Psoas muscle (tissue), 7 donors: ENCODE measurements at regions not wholly inside any gene's neighbourhood (a gene's known extent, or its start where the extent isn't known, plus 50 kb on each side); places are given as distances from the start of the nearest gene placed in this dataset.
"Not testable (repeated sequence)": the region's sequence is repeated elsewhere in the genome, so short reads cannot be mapped to it uniquely, and the experiment has no call there.

ENCODE experiments used
- ATAC-seq, 4 donors: fragments of 200-7000 bp; cut with Tn5 transposase; one replicate each; pipeline ENCODE4 v1.9.1; 2020; ENCODE audit warnings: moderate library complexity in 3 of 4, mild to moderate bottlenecking in 2 of 4
- DNase-seq, 2 donors: peaks; one replicate each; pipeline ENCODE4 v3.0.0-alpha.2; 2020
- H3K27ac ChIP-seq: fragments of 200-600 bp; one replicate; pipeline ENCODE4 v1.8.0; 2022
- H3K27me3 ChIP-seq, 3 donors: fragments of 200-600 bp in 1 of 3; one replicate each; pipeline versions ENCODE4 v1.6.1 to v1.8.0; 2013 to 2022; ENCODE audit warnings: low read length in 2 of 3, mild to moderate bottlenecking in 2 of 3, moderate library complexity in 1 of 3; ENCODE audit not compliant: insufficient read depth in 3 of 3
- H3K36me3 ChIP-seq, 2 donors: fragments of 200-600 bp in 1 of 2; one replicate each; pipeline versions ENCODE4 v1.6.1 to v1.8.0; 2013 to 2022; ENCODE audit warnings: low read depth in 1 of 2, mild to moderate bottlenecking in 1 of 2, moderate library complexity in 1 of 2; ENCODE audit not compliant: insufficient read depth in 1 of 2
- H3K4me1 ChIP-seq: fragments of 200-600 bp; one replicate; pipeline ENCODE4 v1.8.0; 2022
- H3K4me3 ChIP-seq: fragments of 200-600 bp; one replicate; pipeline ENCODE4 v1.8.0; 2022; ENCODE audit warnings: mild to moderate bottlenecking
- H3K9me3 ChIP-seq: fragments of 200-600 bp; one replicate; pipeline ENCODE4 v1.8.0; 2022
- WGBS, 3 donors: extraction: QIAGEN DNeasy Blood & Tissue Kit; methylation state at CpG; one replicate each; pipeline versions ENCODE4 v1.1.6 to v1.1.7; 2013; 5-methylcytosine and 5-hydroxymethylcytosine counted together
- intact Hi-C, 2 donors: fragments of 100-400 bp; cut with DNase I; formaldehyde crosslinking; loops; one replicate each; pipeline versions ENCODE4 v1.11.0 to v1.14.2; 2022
- TF ChIP-seq, protein P1 (sequence below): fragments of 200-600 bp; IDR thresholded peaks from one replicate; pipeline ENCODE4 v1.8.0; 2022; ENCODE audit warnings: antibody characterized with exemption
- donor health status: healthy with polysubstance abuse.
- donor health status: DM: no; HTN: no; CAD: no; lungs with moderate emphysema.
- donor health status: Bipolar disorder and iron deficiency.
- donor health status: healthy.
- donor health status: DM: yes; HTN: yes; CAD: no.
- donor health status: DM: no; HTN: no; CAD: no.
- donor health status: DM: yes; HTN: yes; CAD: no.

- Histone ChIP-seq H3K4me3 (no peak overlapping the region), H3K27ac (no peak overlapping the region), H3K9me3 (no peaks in the 10 kb centered on the region), H3K27me3 (no peaks in the 10 kb centered on the region), H3K4me1 (no peaks in the 10 kb centered on the region), H3K36me3 (no peaks in the 10 kb centered on the region)
- TF ChIP-seq, protein P1, sequence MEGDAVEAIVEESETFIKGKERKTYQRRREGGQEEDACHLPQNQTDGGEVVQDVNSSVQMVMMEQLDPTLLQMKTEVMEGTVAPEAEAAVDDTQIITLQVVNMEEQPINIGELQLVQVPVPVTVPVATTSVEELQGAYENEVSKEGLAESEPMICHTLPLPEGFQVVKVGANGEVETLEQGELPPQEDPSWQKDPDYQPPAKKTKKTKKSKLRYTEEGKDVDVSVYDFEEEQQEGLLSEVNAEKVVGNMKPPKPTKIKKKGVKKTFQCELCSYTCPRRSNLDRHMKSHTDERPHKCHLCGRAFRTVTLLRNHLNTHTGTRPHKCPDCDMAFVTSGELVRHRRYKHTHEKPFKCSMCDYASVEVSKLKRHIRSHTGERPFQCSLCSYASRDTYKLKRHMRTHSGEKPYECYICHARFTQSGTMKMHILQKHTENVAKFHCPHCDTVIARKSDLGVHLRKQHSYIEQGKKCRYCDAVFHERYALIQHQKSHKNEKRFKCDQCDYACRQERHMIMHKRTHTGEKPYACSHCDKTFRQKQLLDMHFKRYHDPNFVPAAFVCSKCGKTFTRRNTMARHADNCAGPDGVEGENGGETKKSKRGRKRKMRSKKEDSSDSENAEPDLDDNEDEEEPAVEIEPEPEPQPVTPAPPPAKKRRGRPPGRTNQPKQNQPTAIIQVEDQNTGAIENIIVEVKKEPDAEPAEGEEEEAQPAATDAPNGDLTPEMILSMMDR, result no peak
- 93 to 97% (median 94%) methylated on average over 2 of the region's 2 CpGs for WGBS, 3 donors
- no peak for ATAC-seq
- DNase-seq, result no peak
- intact Hi-C loops, result no loop called here
These were observed 259.5 kb upstream of the CYRIA start for GRCh38 chr2:16925145-16925544.

GRCh38 chr2:16915341-16915755 is 249.7 kb upstream of the CYRIA start:
- ATAC-seq, intact Hi-C loops, H3K4me3 ChIP-seq, H3K27me3 ChIP-seq, H3K36me3 ChIP-seq, H3K4me1 ChIP-seq, H3K9me3 ChIP-seq, DNase-seq, H3K27ac ChIP-seq: not testable (repeated sequence)
- 72 to 81% (median 74%) methylated on average over 3 of the region's 3 CpGs for WGBS, 3 donors

DNA sequence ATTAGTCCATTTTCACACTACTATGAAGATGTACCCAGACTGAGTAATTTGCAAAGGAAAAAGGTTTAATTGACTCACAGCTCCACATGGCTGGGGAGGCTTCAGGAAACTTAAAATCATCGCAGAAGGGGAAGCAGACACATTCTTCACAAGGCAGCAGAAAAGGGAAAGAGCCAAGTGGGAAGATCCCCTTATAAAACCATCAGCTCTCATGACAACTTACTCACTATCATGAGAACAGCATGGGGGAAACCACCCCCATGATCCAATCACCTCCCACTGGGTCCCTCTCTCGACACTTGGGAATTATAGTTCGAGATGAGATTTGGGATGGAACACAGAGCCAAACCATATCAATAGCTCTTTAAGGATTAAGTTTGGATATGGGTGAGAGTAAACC is 246.1 kb upstream of the CYRIA start:
- Histone ChIP-seq H3K27me3 (no peaks in the 10 kb centered on the region), H3K4me1 (no peaks in the 10 kb centered on the region), H3K4me3 (no peak overlapping the region), H3K9me3 (no peaks in the 10 kb centered on the region), H3K27ac (no peak overlapping the region), H3K36me3 (no peaks in the 10 kb centered on the region)
- intact Hi-C loops, result no loop called here
- 75 to 78% (median 75%) methylated on average over 3 of the region's 3 CpGs for WGBS, 3 donors
- TF ChIP-seq, protein P1, result no peak
- DNase-seq, result no peak
- no peak for ATAC-seq

- intact Hi-C loops, result no loop called here
- Histone ChIP-seq H3K4me1 (no peaks in the 10 kb centered on the region), H3K36me3 (no peaks in the 10 kb centered on the region), H3K4me3 (no peak overlapping the region), H3K27me3 (no peaks in the 10 kb centered on the region), H3K9me3 (no peaks in the 10 kb centered on the region), H3K27ac (no peak overlapping the region)
- DNase-seq, result no peak
- 10 to 32% (median 28%) methylated on average over 1 of the region's 1 CpG for WGBS, 3 donors
- TF ChIP-seq, protein P1, result no peak
- no peak for ATAC-seq
These were observed 243.0 kb upstream of the CYRIA start for GRCh38 chr2:16908656-16909055.

- 74 to 77% (median 77%) methylated on average over 3 of the region's 3 CpGs for WGBS, 3 donors
- Histone ChIP-seq H3K4me1 (no peaks in the 10 kb centered on the region), H3K36me3 (no peaks in the 10 kb centered on the region), H3K4me3 (no peak overlapping the region), H3K27ac (no peak overlapping the region), H3K9me3 (no peaks in the 10 kb centered on the region), H3K27me3 (no peaks in the 10 kb centered on the region)
- no peak for DNase-seq
- ATAC-seq, result no peak
- intact Hi-C loops, result no loop called here
- TF ChIP-seq, protein P1, result no peak
These were observed 242.1 kb upstream of the CYRIA start for GRCh38 chr2:16907645-16908282.

- H3K27ac ChIP-seq, ATAC-seq, DNase-seq, H3K4me3 ChIP-seq, H3K4me1 ChIP-seq, H3K9me3 ChIP-seq, H3K27me3 ChIP-seq, H3K36me3 ChIP-seq, intact Hi-C loops: not testable (repeated sequence)
- WGBS, 3 donors, result 90 to 97% (median 96%) methylated on average over 5 of the region's 5 CpGs
These were observed 239.7 kb upstream of the CYRIA start for GRCh38 chr2:16905325-16905724.
